AML-193 (cell line): ENCODE measurements at regions not wholly inside any gene's neighbourhood (a gene's known extent, or its start where the extent isn't known, plus 50 kb on each side); places are given as distances from the start of the nearest gene placed in this dataset.

Source experiments
- DNase-seq, 2 experiments: peaks; one replicate each; lab custom pipeline; 2025; lab: John Stamatoyannopoulos, UW

GRCh38 chr5:153122403-153122802, 368.1 kb upstream of the GRIA1 start:
- no peak for DNase-seq

GRCh38 chr5:153130296-153130695, 360.2 kb upstream of the GRIA1 start:
- DNase-seq, result no peak

- DNase-seq, result no peak
These were observed 355.1 kb upstream of the GRIA1 start for GRCh38 chr5:153135411-153135810.

- DNase-seq, result no peak
These were observed 353.4 kb upstream of the GRIA1 start for GRCh38 chr5:153136910-153137614.

- DNase-seq, result peak; percentile 5 to 27
These were observed 342.4 kb upstream of the GRIA1 start for GRCh38 chr5:153147891-153148623.

- DNase-seq, result no peak
These were observed 341.9 kb upstream of the GRIA1 start for GRCh38 chr5:153148624-153148976.

- DNase-seq, result no peak
These were observed 338.9 kb upstream of the GRIA1 start for GRCh38 chr5:153151558-153151957.

- no peak for DNase-seq
These were observed 337.4 kb upstream of the GRIA1 start for GRCh38 chr5:153153086-153153485.

GRCh38 chr5:153157156-153157555, 333.3 kb upstream of the GRIA1 start:
- DNase-seq, result no peak

- no peak for DNase-seq
These were observed 331.9 kb upstream of the GRIA1 start for GRCh38 chr5:153158608-153159007.

- DNase-seq, result no peak
These were observed 330.9 kb upstream of the GRIA1 start for GRCh38 chr5:153159616-153160015.

- no peak for DNase-seq
These were observed 322.2 kb upstream of the GRIA1 start for GRCh38 chr5:153168241-153168640.

GRCh38 chr5:153187503-153187902, 303.0 kb upstream of the GRIA1 start:
- no peak for DNase-seq

GRCh38 chr5:153206361-153206760, 284.1 kb upstream of the GRIA1 start:
- DNase-seq, result no peak

GRCh38 chr5:153209016-153209415, 281.5 kb upstream of the GRIA1 start:
- DNase-seq, result no peak

GRCh38 chr5:153209687-153210086, 280.8 kb upstream of the GRIA1 start:
- no peak for DNase-seq

GRCh38 chr5:153211076-153211475, 279.4 kb upstream of the GRIA1 start:
- no peak for DNase-seq

- DNase-seq, result no peak
These were observed 278.0 kb upstream of the GRIA1 start for GRCh38 chr5:153212471-153212870.

GRCh38 chr5:153222936-153223335, 267.5 kb upstream of the GRIA1 start:
- no peak for DNase-seq

- DNase-seq, result no peak
These were observed 267.1 kb upstream of the GRIA1 start for GRCh38 chr5:153223376-153223775.

- no peak for DNase-seq
These were observed 265.8 kb upstream of the GRIA1 start for GRCh38 chr5:153224651-153225050.

- DNase-seq, result no peak
These were observed 256.5 kb upstream of the GRIA1 start for GRCh38 chr5:153233933-153234332.

- DNase-seq, result no peak
These were observed 254.2 kb upstream of the GRIA1 start for GRCh38 chr5:153236319-153236718.
